Stimulated activated CD8-positive, alpha-beta memory T cell treated with anti-CD3 and anti-CD28 coated beads, Interleukin-12 subunit alpha, Interleukin-12 subunit beta, amount 100 ng/mL, for 1 hour (primary cell): ENCODE measurements at regions not wholly inside any gene's neighbourhood (a gene's known extent, or its start where the extent isn't known, plus 50 kb on each side); places are given as distances from the start of the nearest gene placed in this dataset.
"Not testable (repeated sequence)": the region's sequence is repeated elsewhere in the genome, so short reads cannot be mapped to it uniquely, and the experiment has no call there.

ENCODE experiments used
- DNase-seq: peaks from one replicate; pipeline ENCODE4 v3.0.0-alpha.2; 2020; ENCODE audit warnings: low read depth

DNA sequence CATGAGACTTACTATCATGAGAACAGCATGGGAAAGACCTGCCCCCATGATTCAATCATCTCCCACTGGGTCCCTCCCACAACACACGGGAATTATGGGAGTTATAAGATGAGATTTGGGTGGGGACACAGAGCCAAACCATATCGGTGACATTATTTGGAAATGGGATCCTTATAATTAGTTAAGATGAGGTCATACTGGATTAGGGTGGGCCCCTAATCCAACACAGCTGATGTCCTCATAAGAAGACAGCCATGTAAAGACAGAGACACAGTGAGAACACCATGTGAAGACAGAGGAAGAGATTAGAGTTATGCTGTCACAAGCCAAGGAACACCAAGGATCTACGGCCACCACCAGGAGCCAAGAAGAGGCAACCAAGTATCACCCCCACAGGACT is 161.7 kb downstream of the SPTSSA start:
- no peak for DNase-seq

- DNase-seq, result no peak
These were observed 162.7 kb downstream of the SPTSSA start for GRCh38 chr14:34299360-34299759.

DNA sequence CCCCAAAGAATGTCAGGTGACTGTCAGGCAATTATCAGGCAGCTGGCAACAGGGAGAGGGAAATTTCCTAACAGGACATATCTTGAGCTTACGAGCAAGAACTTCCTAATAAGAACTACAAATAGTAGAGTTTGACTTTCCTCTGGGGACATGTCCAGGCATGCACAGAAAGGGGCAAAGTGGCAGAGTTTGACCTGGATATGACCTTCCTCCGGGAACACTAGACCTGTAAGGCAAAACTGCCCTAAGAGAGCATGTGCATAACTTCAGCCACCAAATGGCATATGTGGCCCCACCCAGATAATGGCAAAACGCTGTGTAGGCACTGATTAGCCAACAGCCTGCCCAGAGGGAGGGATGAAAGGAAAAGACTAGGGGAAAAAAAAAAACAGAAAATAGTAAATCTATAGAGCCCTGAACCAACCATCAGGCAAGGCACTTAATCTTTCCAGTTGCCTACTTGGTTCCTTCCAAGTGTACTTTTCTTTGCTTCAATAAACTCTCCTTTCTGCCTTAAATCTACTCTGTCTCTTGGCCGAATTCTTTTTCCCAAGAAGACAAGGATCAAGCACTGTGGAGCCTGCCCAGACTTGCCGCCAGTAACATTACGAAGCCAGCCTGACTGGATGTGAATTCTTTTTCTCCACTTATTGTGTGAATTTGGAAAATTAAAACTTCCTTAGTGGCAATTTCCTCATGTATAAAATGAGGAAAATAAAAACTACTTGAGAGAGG is 164.1 kb downstream of the SPTSSA start:
- no peak for DNase-seq

DNA sequence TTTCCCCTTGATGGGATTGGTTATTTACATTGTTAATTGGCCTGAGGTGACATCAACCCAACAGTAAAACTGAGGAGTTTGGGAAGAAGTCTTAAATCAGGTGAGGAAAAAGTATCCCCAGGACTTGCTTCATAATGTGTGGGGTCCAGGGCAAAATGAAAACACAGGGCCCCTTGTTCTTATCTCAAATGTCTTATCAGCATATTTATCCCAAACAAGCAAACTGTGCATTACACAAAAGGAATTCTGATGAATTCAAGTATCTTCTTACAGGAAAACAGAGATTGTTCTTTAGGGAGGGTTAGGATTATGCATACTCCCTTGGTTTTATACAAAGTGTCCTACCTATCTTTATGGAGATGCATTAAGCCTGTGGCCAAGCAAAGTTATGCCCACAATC is 178.4 kb downstream of the SPTSSA start:
- DNase-seq, result no peak

- DNase-seq, result no peak
These were observed 184.8 kb downstream of the SPTSSA start for GRCh38 chr14:34277191-34277590.

GRCh38 chr14:34275530-34275929 is 186.5 kb downstream of the SPTSSA start:
- no peak for DNase-seq

DNA sequence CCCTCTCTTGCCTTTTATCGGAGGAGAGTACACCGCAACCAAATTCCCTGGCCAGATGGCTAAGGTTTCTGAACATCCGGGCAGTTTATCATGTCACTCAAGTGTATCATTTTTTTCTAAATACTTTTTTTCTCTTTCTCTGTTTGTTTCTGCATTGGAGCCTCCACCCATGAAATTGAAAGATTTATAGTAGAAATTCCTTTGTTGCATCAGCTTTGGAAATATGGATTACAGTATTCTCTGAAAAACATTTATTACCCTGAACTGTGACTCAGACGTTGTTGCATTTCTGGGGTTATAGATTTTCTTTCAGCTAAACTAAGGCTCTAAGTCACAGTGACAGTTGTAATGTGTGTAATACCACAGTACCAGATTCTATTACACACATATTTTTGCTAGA is 187.0 kb downstream of the SPTSSA start:
- DNase-seq, result no peak

- DNase-seq, result not testable (repeated sequence)
These were observed 188.3 kb downstream of the SPTSSA start for GRCh38 chr14:34273716-34274115.

GRCh38 chr14:34270361-34270760 is 191.7 kb downstream of the SPTSSA start:
- no peak for DNase-seq

DNA sequence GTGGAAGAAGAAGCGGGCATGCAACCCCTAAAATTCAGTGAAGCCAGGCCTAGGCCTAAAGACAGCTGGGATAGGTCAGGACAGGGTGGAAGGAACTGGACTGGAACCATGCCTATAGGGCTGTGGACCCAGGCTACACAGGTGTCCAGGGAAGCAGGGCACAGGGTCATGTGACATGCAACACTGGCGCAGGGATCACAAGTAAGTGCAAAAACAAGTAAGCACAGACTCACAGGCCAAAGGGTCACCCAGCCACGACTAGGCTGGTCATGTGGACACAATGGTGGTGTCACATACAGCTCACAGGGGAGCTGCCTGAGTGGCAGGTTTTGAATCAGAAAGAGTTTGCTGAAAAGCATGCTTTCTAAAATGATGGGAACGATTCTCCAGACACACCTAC is 195.7 kb downstream of the SPTSSA start:
- DNase-seq, result no peak

- no peak for DNase-seq
These were observed 199.7 kb downstream of the SPTSSA start for GRCh38 chr14:34262127-34262910.

DNA sequence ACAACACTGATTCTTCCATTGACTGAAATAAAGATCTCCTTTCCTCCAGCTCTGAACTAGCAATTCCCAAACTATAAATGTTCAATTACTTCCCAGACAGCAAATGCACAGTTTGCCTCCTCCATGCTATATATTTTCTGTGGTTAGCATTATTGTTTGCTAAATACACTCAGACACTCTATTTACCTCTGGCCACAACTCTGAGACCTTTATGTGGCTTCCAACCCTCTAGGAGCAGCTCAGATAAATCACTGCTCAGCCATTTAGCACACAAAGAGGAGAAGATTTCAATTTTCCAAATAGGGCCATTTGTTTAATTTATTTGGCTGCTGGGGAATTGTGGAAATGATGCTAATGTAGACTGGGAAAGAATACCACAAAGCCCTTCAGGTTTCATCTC is 202.0 kb downstream of the SPTSSA start:
- no peak for DNase-seq

- DNase-seq, result no peak
These were observed 203.7 kb downstream of the SPTSSA start for GRCh38 chr14:34258318-34258717.

GRCh38 chr14:34257505-34257904 is 204.5 kb downstream of the SPTSSA start:
- no peak for DNase-seq

DNA sequence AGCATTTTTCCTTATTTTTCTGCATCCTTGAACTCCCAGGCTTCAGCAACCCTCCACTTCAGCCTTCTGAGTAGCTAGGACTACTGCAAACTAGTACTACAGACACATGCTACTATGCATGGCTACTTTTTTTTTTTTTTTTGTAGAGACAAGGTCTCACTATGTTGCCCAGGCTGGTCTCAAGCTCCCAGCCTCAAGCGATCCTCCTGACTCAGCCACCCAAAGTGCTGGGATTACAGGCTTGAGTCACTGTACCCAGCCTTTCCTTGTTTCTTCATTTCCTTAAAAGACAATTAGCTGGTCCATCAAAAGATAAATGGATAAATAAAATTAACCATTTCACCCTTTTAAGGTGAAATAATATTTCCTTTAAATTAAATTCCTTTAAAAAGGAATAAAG is 205.8 kb downstream of the SPTSSA start:
- no peak for DNase-seq

DNA sequence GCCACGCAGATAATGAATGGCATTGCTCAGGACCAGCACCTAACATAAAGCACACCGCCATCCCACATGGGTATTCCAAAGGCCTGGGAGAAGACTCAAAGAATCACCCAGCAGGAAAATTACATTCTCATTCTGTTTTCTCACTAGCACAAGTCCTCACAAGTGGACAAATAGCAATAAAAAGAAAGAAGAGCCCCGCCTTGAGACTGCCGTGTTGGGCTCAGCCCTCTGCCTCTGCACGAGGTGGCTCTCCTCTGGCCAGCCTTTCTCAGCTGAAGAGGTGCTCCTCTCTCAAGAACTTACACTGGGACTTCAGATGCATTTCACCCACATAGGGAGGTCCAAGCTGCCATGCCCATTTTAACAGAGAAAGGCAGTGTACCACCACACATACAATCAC is 207.5 kb downstream of the SPTSSA start:
- no peak for DNase-seq

DNA sequence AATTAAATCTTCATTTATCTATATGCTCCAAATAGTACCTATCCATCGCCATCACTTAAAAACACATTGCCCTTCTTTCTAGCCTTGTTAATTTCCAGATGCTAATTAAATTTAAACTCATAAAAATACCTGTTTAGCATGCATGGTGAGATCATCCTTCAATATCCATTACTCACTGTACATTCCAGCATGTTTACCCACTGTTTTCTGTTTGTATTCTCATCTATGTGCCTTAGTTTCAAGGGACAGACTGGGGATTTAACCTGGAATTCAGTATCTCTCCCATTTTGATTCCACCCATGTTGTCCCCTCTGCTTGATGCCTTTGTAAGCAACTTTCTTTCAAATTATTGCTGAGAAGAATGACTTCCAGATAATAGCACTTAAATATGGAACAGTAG is 208.0 kb downstream of the SPTSSA start:
- no peak for DNase-seq

DNA sequence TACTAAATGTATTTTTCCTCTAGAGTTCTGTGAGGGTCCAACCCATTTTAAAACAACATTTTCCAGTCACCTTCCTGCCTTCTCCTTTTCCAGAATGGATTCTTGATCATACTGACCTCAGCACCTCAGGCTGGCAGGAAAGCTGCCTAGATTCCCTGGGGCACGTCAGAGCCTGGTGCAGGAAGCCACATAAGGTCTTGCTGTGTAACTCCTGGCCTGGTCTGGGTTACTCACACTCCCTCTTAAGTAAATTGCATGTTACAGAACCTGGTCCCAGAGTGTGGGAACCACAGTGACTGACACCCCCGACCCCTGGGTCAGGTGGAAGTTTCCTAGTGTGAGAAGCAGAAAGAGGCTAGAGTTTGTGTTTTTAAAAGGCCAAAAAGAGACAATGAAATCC is 209.8 kb downstream of the SPTSSA start:
- no peak for DNase-seq

- no peak for DNase-seq
These were observed 210.4 kb downstream of the SPTSSA start for GRCh38 chr14:34251662-34252061.

DNA sequence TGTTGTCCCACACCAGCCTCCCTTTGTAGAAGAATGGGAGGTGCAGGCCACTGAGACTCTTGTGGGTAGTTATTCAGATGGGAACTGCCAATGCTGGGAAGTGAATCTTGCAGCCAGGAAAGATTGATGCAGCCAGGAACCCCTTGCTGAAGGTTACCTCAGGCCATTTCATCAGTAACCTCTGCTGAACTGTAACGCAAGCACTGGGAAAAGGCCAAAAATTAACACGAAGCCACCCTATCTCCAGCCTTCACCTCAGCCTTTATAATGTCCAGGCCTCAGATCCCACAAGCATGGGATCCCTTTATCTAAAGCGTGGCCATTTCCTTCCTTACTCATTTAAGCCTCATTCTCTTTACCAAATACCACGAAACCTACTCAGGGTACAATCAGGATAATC is 211.1 kb downstream of the SPTSSA start:
- no peak for DNase-seq

- DNase-seq, result no peak
These were observed 214.4 kb downstream of the SPTSSA start for GRCh38 chr14:34247605-34248004.

DNA sequence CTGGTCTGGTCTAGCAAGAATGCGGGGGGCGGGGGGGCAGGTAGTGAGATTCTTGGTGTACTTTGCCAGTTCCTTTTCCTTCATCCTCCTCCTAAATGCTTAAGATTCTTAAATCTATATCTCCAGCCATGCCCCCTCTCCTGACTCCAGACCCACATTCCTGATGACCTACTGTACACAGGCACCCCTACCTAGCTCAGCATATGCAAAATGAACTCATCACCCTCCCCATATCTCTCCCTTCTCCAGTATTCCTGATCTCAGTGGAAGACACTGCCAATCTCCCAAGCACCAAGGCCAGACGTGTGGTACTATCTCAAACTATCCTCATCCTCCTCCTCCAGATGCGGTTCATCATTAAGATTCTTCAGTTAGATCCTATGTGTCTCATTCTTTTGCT is 215.8 kb downstream of the SPTSSA start:
- no peak for DNase-seq

DNA sequence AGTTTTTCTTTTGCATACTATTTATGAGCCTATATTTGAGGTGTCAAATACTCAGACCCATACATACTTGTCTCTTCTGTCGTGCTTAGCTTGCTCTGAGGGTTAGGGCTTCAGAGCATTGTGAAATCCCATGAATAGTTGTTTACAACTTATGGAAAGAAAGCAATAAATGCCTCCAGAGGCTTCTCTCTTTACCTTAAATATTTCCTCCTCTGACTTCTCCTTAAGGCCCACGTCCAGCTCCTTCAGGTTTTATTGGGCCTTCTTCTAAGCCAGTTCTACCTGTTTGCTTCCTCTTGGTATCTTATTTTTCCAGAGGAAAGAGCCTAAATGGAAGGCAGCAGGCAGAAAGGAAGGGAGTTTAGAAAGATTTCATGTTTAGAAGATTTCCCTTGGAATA is 218.6 kb downstream of the SPTSSA start:
- DNase-seq, result no peak

DNA sequence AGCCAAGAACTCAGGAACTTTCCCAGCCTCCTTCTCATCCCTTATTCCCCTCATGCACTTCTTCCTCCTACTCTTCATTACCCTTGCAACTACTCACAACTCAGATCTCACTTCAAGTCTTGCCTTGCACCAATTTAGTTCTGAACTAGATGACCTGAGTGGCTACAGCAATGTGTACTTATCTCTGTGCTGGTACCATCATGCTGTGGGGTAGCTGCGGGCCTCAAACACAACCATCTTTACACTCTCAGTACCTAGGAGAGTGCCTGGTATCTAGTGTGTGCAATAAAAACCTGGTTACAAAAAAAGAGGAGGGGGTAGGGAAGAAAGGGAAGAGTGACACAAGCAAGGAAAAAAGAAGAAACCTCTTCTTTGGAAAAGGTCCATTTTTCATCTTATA is 219.0 kb downstream of the SPTSSA start:
- DNase-seq, result no peak
